ENCODE measurements at regions not wholly inside any gene's neighbourhood (a gene's known extent, or its start where the extent isn't known, plus 50 kb on each side); places are given as distances from the start of the nearest gene placed in this dataset.

DNA sequence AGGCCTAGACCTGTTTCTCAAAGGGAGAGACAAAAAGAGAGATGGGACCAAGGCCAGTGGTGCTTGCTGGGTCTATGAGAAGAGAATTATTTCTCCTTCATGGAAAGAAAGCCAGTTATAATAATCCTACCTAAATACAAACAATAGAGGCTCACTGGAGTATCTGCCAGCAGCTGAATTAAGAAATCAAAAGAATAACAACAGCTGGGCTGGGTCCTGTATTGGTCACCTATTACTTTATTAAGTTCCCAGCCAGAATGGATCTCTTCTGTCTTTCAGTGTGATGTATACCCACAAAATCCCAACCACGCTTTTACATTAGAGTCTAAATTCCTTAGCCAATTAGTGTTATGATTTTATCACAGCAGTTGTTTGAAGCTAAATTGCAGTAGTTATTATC lies 297.8 kb upstream of the DACH1 start:
- no peak overlapping the region for H3K4me3 ChIP-seq (replicated peaks in 1 of 3; ENCODE audit: insufficient read depth in 1 of 3, low read depth in 2 of 3, low read length in 3 of 3)
- H3K9me3 ChIP-seq (ENCODE audit: low read length) = no peaks in the 10 kb centered on the region
- 0% methylated on average over 1 of the region's 1 CpG for WGBS (ENCODE audit: low lambda C conversion rate)
- H3K27me3 ChIP-seq (ENCODE audit: control insufficient read depth in 1 of 2, insufficient read depth in 2 of 2, low read length in 2 of 2) = no peaks in the 10 kb centered on the region
- DNase-seq (ENCODE audit: low spot score) (no peak), FAIRE-seq (no peak), ATAC-seq (no peak)
- CTCF ChIA-PET (ENCODE audit: low intra/inter-chr PET ratio, low total read pairs) = no interaction called here
- BruUV-seq (replicated peaks) = no TSS peak
- no peaks in the 10 kb centered on the region for H3K36me3 ChIP-seq (replicated peaks in 1 of 2; ENCODE audit: control insufficient read depth in 1 of 2, insufficient read depth in 2 of 2, low read length in 2 of 2)
- no peak overlapping the region for H3K27ac ChIP-seq (ENCODE audit: extremely low read length, insufficient read depth, low read length)
- TF ChIP-seq SMAD1 (CRISPR knock-in tag; IDR thresholded peaks at IDR 0.05; ENCODE audit: borderline replicate concordance, low read depth) (no peak), BRCA1 (CRISPR knock-in tag; IDR thresholded peaks at IDR 0.05) (no peak), FOXO1 (CRISPR knock-in tag; IDR thresholded peaks at IDR 0.05) (no peak), NFIB (CRISPR knock-in tag; IDR thresholded peaks at IDR 0.05; ENCODE audit: borderline replicate concordance) (no peak), ZNF672 (CRISPR knock-in tag; IDR thresholded peaks at IDR 0.05) (no peak), ZFP36L2 (CRISPR knock-in tag; IDR thresholded peaks at IDR 0.05) (no peak), ZNF564 (CRISPR knock-in tag; IDR thresholded peaks at IDR 0.05) (no peak), ZNF333 (CRISPR knock-in tag; IDR thresholded peaks at IDR 0.05; ENCODE audit: borderline replicate concordance) (no peak)
- TF ChIP-seq, protein P1, sequence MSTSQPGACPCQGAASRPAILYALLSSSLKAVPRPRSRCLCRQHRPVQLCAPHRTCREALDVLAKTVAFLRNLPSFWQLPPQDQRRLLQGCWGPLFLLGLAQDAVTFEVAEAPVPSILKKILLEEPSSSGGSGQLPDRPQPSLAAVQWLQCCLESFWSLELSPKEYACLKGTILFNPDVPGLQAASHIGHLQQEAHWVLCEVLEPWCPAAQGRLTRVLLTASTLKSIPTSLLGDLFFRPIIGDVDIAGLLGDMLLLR (CRISPR knock-in tag; IDR thresholded peaks at IDR 0.05) = no peak
- no peak overlapping the region for H3K4me2 ChIP-seq (ENCODE audit: low read depth, low read length)
- no peak overlapping the region for H3K9ac ChIP-seq (ENCODE audit: insufficient read depth, low read depth, low read length)
- no peak overlapping the region for H2AFZ ChIP-seq (ENCODE audit: low read length)
- H4K20me1 ChIP-seq (ENCODE audit: insufficient read depth, low read length) = no peaks in the 10 kb centered on the region
- H3K79me2 ChIP-seq (ENCODE audit: insufficient read depth, low read length) = no peaks in the 10 kb centered on the region
- in situ Hi-C loops (cut with HindIII; ENCODE audit: extremely low pct_ligation_motif_present, low pct_unique_long_range_greater_than_20kb) (no loop called here), intact Hi-C loops (cut with micrococcal nuclease; ENCODE audit: unreplicated experiment) (no loop called here)
- POLR2A ChIA-PET = no interaction called here
- H3K4me1 ChIP-seq (ENCODE audit: insufficient read depth, low read length) = no peaks in the 10 kb centered on the region

DNA sequence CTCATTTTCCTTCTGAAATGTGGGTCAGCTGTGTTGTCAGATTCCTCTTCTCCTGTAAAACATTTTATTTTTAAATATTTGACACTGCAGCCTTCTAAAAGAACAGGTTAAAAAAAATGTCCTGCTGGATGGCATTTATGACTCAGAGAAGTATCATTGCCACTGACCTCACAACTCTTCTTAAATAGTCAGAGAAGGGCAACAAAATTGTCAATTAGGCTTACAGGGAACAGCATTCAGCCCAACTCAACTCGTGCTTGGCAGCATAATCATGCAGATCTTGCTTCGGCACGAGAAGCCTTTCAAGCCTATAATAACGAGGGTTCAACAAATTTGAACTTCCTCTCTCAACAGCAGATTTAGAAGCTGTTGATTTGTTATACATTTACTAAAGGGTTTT lies 296.7 kb upstream of the DACH1 start:
- intact Hi-C loops (cut with micrococcal nuclease; ENCODE audit: unreplicated experiment) = no loop called here
- no TSS peak for BruUV-seq (replicated peaks)
- ATAC-seq (no peak), FAIRE-seq (no peak), DNase-seq (ENCODE audit: low spot score) (no peak)
- Histone ChIP-seq H3K36me3 (replicated peaks in 1 of 2; ENCODE audit: control insufficient read depth in 1 of 2, insufficient read depth in 2 of 2, low read length in 2 of 2) (no peaks in the 10 kb centered on the region), H3K79me2 (ENCODE audit: insufficient read depth, low read length) (no peaks in the 10 kb centered on the region), H4K20me1 (ENCODE audit: insufficient read depth, low read length) (no peaks in the 10 kb centered on the region), H3K27ac (ENCODE audit: extremely low read length, insufficient read depth, low read length) (no peak overlapping the region), H3K4me1 (ENCODE audit: insufficient read depth, low read length) (no peaks in the 10 kb centered on the region), H3K27me3 (ENCODE audit: control insufficient read depth in 1 of 2, insufficient read depth in 2 of 2, low read length in 2 of 2) (no peaks in the 10 kb centered on the region), H2AFZ (ENCODE audit: low read length) (no peak overlapping the region), H3K9me3 (ENCODE audit: low read length) (no peaks in the 10 kb centered on the region), H3K9ac (ENCODE audit: insufficient read depth, low read depth, low read length) (no peak overlapping the region), H3K4me2 (ENCODE audit: low read depth, low read length) (no peak overlapping the region), H3K4me3 (replicated peaks in 1 of 3; ENCODE audit: insufficient read depth in 1 of 3, low read depth in 2 of 3, low read length in 3 of 3) (no peak overlapping the region)
- WGBS (ENCODE audit: low lambda C conversion rate) = 0% methylated on average over 4 of the region's 4 CpGs
- in situ Hi-C loops (cut with HindIII; ENCODE audit: extremely low pct_ligation_motif_present, low pct_unique_long_range_greater_than_20kb) = no loop called here
- ChIA-PET POLR2A (no interaction called here), CTCF (ENCODE audit: low intra/inter-chr PET ratio, low total read pairs) (no interaction called here)
- TF ChIP-seq ZNF510 (CRISPR knock-in tag; IDR thresholded peaks at IDR 0.05; ENCODE audit: low read depth) = no peak
- TF ChIP-seq, protein P2, sequence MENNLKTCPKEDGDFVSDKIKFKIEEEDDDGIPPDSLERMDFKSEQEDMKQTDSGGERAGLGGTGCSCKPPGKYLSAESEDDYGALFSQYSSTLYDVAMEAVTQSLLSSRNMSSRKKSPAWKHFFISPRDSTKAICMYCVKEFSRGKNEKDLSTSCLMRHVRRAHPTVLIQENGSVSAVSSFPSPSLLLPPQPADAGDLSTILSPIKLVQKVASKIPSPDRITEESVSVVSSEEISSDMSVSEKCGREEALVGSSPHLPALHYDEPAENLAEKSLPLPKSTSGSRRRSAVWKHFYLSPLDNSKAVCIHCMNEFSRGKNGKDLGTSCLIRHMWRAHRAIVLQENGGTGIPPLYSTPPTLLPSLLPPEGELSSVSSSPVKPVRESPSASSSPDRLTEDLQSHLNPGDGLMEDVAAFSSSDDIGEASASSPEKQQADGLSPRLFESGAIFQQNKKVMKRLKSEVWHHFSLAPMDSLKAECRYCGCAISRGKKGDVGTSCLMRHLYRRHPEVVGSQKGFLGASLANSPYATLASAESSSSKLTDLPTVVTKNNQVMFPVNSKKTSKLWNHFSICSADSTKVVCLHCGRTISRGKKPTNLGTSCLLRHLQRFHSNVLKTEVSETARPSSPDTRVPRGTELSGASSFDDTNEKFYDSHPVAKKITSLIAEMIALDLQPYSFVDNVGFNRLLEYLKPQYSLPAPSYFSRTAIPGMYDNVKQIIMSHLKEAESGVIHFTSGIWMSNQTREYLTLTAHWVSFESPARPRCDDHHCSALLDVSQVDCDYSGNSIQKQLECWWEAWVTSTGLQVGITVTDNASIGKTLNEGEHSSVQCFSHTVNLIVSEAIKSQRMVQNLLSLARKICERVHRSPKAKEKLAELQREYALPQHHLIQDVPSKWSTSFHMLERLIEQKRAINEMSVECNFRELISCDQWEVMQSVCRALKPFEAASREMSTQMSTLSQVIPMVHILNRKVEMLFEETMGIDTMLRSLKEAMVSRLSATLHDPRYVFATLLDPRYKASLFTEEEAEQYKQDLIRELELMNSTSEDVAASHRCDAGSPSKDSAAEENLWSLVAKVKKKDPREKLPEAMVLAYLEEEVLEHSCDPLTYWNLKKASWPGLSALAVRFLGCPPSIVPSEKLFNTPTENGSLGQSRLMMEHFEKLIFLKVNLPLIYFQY (CRISPR knock-in tag; IDR thresholded peaks at IDR 0.05; ENCODE audit: borderline replicate concordance) = no peak
- TF ChIP-seq NAIF1 (CRISPR knock-in tag; IDR thresholded peaks at IDR 0.05; ENCODE audit: borderline replicate concordance) = no peak
- TF ChIP-seq HMG20A (CRISPR knock-in tag; IDR thresholded peaks at IDR 0.05; ENCODE audit: borderline replicate concordance) = no peak
- no peak for TF ChIP-seq SIN3B (IDR thresholded peaks at IDR 0.05; ENCODE audit: low read length)
